HUDEP-2 (cell line): ENCODE measurements at regions not wholly inside any gene's neighbourhood (a gene's known extent, or its start where the extent isn't known, plus 50 kb on each side); places are given as distances from the start of the nearest gene placed in this dataset.
"Not testable (repeated sequence)": the region's sequence is repeated elsewhere in the genome, so short reads cannot be mapped to it uniquely, and the experiment has no call there.

Source experiments
- DNase-seq, 76 experiments: peaks; one replicate each; lab custom pipeline; 2025; ENCODE audit not compliant: unreplicated experiment in 76 of 76; lab: John Stamatoyannopoulos, UW

DNA sequence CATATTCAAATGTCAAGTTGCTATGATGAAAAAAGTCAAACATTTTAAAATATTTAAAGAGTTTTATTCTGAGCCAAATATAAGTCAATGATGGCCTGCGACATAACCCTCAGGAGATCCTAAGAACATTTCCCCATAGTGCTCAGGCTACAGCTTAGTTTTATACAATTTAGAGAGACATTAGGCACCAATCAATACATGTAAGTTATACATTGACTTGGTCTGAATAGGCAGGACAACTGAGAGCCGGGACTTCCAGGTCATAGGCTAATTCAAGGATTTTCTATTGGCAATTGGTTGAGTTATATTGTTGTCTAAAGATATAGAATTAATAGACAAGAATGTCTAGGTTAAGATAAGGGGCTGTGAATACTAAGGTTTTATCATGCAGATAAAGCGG is 64.5 kb downstream of the UGT2B28 start:
- DNase-seq: peak in 1 of 76 experiments; percentile 14

DNA sequence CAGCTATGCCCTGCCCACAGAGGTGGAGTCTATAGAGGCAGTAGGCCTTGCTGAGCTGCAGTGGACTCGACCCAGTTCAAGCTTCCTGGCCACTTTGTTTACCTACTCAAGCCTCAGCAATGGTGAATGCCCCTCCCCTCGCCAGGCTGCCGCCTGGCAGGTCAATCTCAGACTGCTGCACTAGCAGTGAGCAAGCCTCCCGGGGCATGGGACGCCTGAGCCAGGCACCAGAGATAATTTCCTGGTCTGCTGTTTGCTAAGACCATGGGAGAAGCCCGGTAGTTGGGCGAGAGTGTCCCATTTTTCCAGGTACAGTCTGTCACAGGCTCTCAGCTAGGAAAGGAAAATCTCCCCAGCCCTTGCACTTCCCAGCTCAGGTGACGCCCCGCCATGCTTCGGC is 68.5 kb downstream of the UGT2B28 start:
- DNase-seq: not testable (repeated sequence)

GRCh38 chr4:69360271-69360670 is 80.0 kb downstream of the UGT2B28 start:
- no peak for DNase-seq

DNA sequence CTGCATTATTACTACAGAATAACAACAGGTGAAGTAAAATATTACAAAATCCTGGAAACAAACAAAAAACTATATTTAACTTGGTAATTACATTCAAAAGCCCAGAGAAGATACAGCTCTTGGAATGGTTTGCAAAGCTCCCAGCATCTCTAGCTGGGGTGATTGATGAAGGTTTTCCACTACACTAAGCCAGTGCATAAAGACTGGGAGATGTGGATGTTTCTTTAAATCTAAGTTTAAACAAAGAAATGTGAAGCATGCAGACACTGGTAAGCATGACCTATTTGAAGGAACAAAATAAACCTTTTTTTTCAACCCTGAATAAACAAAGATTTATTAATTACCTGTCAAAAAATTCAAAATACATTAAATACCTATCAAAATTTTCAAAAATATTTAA is 80.5 kb downstream of the UGT2B28 start:
- not testable (repeated sequence) for DNase-seq

DNA sequence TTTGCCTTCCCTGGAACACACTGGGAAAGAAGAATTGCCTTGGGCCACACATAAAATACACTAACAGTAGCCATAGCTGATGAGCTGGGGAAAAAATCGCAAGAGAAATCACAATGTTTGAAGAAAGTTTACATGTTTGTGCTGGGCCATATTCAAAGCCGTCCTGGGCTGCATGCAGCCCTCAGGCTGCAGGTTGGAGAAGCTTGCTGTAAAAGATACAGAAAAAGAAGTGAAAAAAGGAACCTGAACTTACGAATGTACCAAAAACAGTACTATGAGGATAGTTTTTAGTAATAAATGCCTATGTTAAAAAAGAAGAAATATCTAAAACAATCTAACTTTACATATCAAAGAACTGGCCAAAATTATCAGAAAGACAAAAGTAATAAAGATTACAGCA is 82.1 kb downstream of the UGT2B28 start:
- no peak for DNase-seq

DNA sequence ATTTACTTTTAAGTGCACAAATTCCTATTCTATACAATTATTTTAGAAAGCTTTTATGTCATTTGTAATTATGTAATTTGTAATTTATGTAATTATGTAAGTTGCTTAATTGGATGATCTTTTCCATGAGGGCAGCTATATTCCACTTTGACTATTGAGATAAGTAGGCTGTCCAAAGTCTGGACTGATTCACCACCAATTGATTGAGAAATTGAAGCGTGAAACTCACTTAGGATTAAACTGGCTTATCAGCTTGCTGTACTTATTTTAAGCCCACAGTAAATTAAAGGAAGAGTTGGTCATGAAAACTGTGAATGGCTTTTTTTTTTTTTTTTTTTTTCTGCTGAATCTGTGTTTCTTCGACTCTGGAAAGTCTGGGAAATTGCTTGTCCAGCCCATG is 87.4 kb downstream of the UGT2B28 start:
- not testable (repeated sequence) for DNase-seq

- no peak for DNase-seq
These were observed 96.2 kb downstream of the UGT2B28 start for GRCh38 chr4:69376450-69376849.

- peak in 1 of 76 experiments; percentile 0 for DNase-seq
These were observed 97.3 kb downstream of the UGT2B28 start for GRCh38 chr4:69377562-69377961.

DNA sequence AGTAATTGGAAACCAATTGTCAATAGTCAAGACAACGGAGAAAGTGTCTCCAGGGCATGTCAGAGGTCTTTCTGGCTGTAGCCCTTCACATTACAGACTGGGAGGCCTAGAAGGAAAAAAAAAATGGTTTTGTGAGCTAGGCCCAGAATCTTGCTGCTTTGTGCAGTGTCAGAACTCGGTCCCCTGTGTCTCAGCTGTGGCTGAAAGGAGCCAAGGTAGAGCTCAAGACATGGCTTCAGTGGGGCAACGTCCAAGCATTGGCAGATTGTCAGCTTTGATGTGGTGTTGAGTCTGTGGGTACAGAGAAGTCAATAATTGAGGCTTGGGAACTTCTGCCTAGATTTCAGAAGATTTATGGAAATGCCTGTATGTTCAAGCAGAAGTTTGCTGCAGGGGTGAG is 103.0 kb downstream of the UGT2B28 start:
- DNase-seq: no peak

DNA sequence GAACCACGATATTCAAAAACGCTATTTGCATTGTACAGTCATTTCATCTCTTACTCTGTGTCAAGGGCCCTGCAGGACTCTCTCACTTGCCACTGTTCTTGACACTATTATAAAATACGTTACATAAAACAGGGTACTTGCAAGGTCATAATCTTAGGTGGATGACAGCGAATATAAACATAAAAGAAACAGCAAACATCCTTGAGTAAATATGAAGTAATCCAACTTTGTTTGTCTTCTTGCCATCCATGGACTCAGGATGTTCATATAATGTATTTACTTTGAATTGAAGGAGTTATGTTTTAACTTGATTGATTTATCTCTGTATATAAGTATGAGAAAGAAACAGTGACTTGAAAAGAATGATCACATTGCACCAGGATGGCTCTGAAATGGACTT is 106.6 kb downstream of the UGT2B4 start:
- not testable (repeated sequence) for DNase-seq

DNA sequence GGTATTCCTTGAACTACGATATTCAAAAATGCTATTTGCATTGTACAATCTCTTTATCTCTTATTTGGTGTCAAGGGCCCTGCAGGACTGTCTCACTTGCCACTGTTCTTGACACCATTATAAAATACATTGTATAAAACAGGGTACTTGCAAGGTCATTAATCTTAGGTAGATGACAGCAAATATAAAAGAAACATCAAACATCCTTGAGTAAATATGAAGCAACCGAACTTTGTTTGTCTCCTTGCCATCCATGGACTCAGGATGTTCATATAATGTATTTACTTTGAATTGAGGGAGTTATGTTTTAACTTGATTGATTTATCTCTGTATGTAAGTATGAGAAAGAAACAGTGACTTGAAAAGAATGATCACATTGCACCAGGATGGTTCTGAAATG is 87.3 kb downstream of the UGT2B4 start:
- DNase-seq: no peak

- DNase-seq: not testable (repeated sequence)
These were observed 83.7 kb downstream of the UGT2B4 start for GRCh38 chr4:69411981-69412380.

DNA sequence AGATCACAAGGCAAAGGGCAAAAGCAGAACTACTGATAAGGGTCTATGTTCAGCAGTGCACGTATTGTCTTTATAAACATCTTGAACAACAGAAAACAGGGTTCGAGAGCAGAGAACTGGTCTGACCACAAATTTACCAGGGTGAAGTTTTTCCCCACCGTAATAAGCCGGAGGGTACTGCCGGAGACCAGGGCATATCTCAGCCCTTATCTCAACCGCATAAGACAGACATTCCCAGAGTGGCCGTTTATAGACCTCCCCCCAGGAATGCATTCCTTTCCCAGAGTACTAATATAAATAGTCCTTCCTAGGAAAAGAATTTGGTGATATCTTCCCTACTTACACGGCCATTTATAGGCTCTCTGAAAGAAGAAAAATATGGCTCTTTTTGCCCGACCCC is 71.0 kb downstream of the UGT2B4 start:
- not testable (repeated sequence) for DNase-seq
